Lung (tissue), 11 donors: ENCODE measurements at regions not wholly inside any gene's neighbourhood (a gene's known extent, or its start where the extent isn't known, plus 50 kb on each side); places are given as distances from the start of the nearest gene placed in this dataset.

Experiments
- ATAC-seq: fragments of 200-7000 bp; cut with Tn5 transposase; one replicate; pipeline ENCODE4 v1.9.1; 2020; ENCODE audit warnings: moderate number of reproducible peaks; ENCODE audit not compliant: insufficient read depth, low FRiP score
- DNase-seq, 3 donors: peaks; one replicate each; pipeline ENCODE4 v3.0.0-alpha.2; 2013 to 2017
- H3K27ac ChIP-seq, 2 donors: one replicate each; pipeline ENCODE4 v1.5.1; 2013; ENCODE audit warnings: mild to moderate bottlenecking in 2 of 2, moderate library complexity in 2 of 2, control low read depth in 1 of 2, inconsistent platforms in 1 of 2, low read depth in 1 of 2, low read length in 1 of 2
- H3K27me3 ChIP-seq, 3 donors: one replicate each; pipeline ENCODE4 v1.5.1; 2013; ENCODE audit warnings: low read length in 2 of 3; ENCODE audit not compliant: control insufficient read depth in 3 of 3, insufficient read depth in 3 of 3
- H3K36me3 ChIP-seq, 4 donors: one replicate each; pipeline ENCODE4 v1.5.1; 2013; ENCODE audit warnings: low read length in 4 of 4, mild to moderate bottlenecking in 1 of 4, moderate library complexity in 1 of 4; ENCODE audit not compliant: control insufficient read depth in 4 of 4, insufficient read depth in 4 of 4
- H3K4me1 ChIP-seq, 5 donors: one replicate each; pipeline ENCODE4 v1.5.1; 2013; ENCODE audit warnings: low read length in 5 of 5, mild to moderate bottlenecking in 2 of 5, moderate library complexity in 1 of 5; ENCODE audit not compliant: control insufficient read depth in 5 of 5, insufficient read depth in 5 of 5
- H3K4me3 ChIP-seq: one replicate; pipeline ENCODE4 v1.5.1; 2013; ENCODE audit warnings: mild to moderate bottlenecking, control low read depth, moderate library complexity
- H3K9ac ChIP-seq, 2 donors: one replicate each; pipeline ENCODE4 v1.5.1; 2013; ENCODE audit warnings: low read length in 2 of 2, control low read depth in 1 of 2; ENCODE audit not compliant: insufficient read depth in 1 of 2
- H3K9me3 ChIP-seq, 4 donors: one replicate each; pipeline ENCODE4 v1.5.1; 2013; ENCODE audit warnings: low read length in 3 of 4, mild to moderate bottlenecking in 1 of 4, moderate library complexity in 1 of 4; ENCODE audit not compliant: control insufficient read depth in 4 of 4, insufficient read depth in 3 of 4
- CTCF ChIP-seq: IDR thresholded peaks from 2 replicates; pipeline ENCODE4 v1.5.1; 2012; ENCODE audit warnings: mild to moderate bottlenecking; ENCODE audit errors: control extremely low read depth, extremely low read depth
- WGBS, 2 donors: extraction: QIAGEN DNeasy Blood & Tissue Kit; methylation state at CpG; one replicate each; pipeline ENCODE4 v1.1.7; 2013; 5-methylcytosine and 5-hydroxymethylcytosine counted together
- donor health status: control.
- donor health status: control.
- donor health status: Bipolar disorder and iron deficiency.
- donor health status: healthy.
- donor health status: DM: yes; HTN: yes; CAD: no.

DNA sequence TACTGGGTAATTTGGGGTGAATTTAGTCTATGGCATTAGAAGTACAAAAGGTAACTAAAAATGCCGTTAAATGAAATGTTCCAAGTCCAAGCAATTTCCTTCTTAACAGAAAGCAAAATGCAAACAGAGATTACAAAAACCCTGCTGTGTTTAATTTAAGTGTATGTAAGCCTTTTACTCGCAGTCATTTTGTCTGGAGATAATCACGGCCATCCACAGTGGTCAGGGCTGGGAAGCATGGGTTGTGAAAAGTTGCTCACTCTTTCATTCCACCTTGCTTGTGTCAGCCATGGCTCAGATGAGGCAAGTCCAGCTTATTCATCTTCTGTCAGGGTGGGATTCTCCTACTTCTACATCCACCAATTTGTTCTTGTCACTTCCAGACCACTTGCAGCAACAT, 983.6 kb upstream of the ZEB2 start:
- no peak for ATAC-seq
- DNase-seq, result no peak
- no peak overlapping the region for H3K9ac ChIP-seq
- H3K27me3 ChIP-seq, result no peaks in the 10 kb centered on the region
- no peak overlapping the region for H3K27ac ChIP-seq
- H3K4me3 ChIP-seq, result no peak overlapping the region
- 72 to 86% methylated on average over 3 of the region's 3 CpGs for WGBS, 2 donors
- TF ChIP-seq CTCF, result no peak
- no peaks in the 10 kb centered on the region for H3K9me3 ChIP-seq
- H3K4me1 ChIP-seq, result no peaks in the 10 kb centered on the region
- no peaks in the 10 kb centered on the region for H3K36me3 ChIP-seq

DNA sequence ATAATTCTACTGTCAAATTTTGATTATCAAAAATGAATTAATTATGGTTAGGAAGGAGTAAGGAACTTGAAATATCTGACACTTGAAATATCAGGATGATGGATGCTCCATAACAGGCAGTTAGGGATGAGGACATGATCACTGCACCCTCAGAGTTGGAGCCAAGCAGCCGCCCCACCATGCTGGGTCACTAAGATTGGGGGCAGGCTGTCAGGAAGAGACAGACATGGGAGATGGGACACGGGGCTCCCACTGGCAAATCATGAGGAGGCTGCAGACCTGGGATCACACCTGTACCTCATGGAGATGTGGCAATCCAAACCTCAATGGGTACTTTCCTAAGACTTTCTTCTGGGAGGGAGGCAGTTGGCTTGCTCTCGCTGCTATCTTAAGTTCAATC, 982.0 kb upstream of the ZEB2 start:
- no peaks in the 10 kb centered on the region for H3K9me3 ChIP-seq
- no peak overlapping the region for H3K27ac ChIP-seq
- DNase-seq (no peak), ATAC-seq (no peak)
- no peaks in the 10 kb centered on the region for H3K27me3 ChIP-seq
- no peak for TF ChIP-seq CTCF
- no peak overlapping the region for H3K9ac ChIP-seq
- H3K36me3 ChIP-seq, result no peaks in the 10 kb centered on the region
- 93 to 99% methylated on average over 3 of the region's 3 CpGs for WGBS, 2 donors
- no peak overlapping the region for H3K4me3 ChIP-seq
- no peaks in the 10 kb centered on the region for H3K4me1 ChIP-seq

- Histone ChIP-seq H3K36me3 (no peaks in the 10 kb centered on the region), H3K27me3 (no peaks in the 10 kb centered on the region), H3K4me1 (no peaks in the 10 kb centered on the region), H3K9ac (no peak overlapping the region), H3K4me3 (no peak overlapping the region), H3K9me3 (no peaks in the 10 kb centered on the region), H3K27ac (no peak overlapping the region)
- no peak for TF ChIP-seq CTCF
- 92 to 94% methylated on average over 3 of the region's 3 CpGs for WGBS, 2 donors
- no peak for ATAC-seq
- DNase-seq, result no peak
These were observed 975.7 kb upstream of the ZEB2 start for GRCh38 chr2:145495590-145495989.

- H3K27ac ChIP-seq, result no peak overlapping the region
- no peak overlapping the region for H3K9ac ChIP-seq
- no peak for TF ChIP-seq CTCF
- DNase-seq (no peak), ATAC-seq (no peak)
- WGBS, 2 donors, result 69 to 71% methylated on average over 1 of the region's 1 CpG
- no peak overlapping the region for H3K4me3 ChIP-seq
- H3K4me1 ChIP-seq, result no peaks in the 10 kb centered on the region
- H3K36me3 ChIP-seq, result no peaks in the 10 kb centered on the region
- H3K27me3 ChIP-seq, result no peaks in the 10 kb centered on the region
- no peaks in the 10 kb centered on the region for H3K9me3 ChIP-seq
These were observed 974.5 kb upstream of the ZEB2 start for GRCh38 chr2:145494441-145494840.
